ENCODE measurements at regions not wholly inside any gene's neighbourhood (a gene's known extent, or its start where the extent isn't known, plus 50 kb on each side); places are given as distances from the start of the nearest gene placed in this dataset.
"Not testable (repeated sequence)": the region's sequence is repeated elsewhere in the genome, so short reads cannot be mapped to it uniquely, and the experiment has no call there.

DNA sequence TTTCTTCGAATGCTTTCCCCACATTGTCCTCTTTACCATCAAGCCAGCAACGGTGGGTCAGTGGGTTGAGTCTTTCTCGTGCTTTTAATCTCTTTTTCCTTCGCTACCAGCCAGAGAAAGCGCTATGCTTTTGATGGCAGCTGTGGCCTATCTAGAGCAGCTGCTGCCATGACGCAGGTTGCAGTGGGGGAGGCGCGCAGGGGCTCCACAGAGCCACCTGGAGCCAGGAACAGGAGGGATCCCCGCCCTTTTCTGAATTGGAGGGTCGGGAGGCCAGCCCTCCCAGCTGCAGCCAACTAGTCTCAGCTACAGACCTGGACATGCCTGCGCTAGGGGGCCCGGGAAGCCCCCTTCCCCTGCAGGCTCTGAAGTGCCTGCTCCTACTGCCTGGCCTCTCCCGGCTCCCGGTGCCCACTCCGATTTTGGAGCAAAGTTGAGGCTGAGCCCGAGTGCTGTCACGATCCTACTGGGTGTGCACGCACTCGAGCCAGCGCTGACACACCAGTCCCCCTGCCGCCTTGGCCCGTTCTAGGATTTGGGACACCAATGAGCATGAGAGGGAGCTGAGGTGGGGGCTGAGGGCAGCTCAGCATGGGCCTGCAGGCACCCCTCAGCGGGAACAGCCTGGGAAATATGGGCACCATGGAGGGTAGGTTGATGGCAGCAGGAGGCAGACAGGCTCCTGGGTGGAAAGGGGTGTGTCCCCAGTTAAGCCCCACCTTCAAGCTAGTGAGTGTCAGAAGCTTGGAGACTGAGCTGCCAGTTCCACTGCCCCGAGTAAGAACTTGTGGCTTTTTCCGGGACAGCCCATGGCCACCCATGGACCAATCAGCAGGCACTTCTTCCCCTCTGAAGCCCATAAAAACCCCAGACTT, 784.2 kb downstream of the SLC6A15 start:
- no peak for FAIRE-seq

DNA sequence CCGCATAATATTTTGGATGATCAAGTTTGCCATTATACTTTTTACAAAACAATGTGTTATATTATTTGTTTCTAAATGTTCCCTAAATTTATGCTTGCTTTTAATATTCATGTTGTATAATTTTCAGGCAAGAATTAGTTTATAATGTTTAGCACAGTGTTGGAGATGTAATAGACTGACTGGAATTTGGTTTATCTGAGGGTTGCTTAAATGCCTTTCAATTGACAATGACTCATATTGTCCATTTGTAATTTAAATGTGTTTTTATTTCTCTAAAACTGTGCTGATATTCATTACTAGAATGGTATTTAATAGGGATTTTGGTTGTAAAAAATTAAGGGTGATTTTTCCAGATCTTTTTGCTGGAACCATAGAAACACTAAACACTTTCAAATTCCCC, 788.4 kb downstream of the SLC6A15 start:
- FAIRE-seq: no peak

DNA sequence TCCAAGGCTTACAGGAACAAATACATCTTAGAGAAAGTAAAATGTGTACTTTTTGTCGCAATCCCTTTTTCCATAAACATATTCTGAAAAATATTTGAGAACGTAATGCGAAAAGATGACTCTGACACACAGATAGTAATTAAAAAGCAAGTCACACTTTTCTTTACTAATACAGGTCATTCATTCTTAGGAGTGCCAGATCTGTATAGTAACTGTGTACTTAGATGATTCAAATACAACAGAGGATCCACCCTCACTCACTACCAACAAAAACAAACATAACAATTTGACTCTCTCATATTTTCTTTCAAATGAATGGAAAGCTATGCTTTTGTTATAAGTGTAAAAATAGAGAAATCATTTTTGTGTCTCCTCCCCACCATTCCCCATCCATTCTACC, 795.4 kb downstream of the SLC6A15 start:
- no peak for FAIRE-seq

DNA sequence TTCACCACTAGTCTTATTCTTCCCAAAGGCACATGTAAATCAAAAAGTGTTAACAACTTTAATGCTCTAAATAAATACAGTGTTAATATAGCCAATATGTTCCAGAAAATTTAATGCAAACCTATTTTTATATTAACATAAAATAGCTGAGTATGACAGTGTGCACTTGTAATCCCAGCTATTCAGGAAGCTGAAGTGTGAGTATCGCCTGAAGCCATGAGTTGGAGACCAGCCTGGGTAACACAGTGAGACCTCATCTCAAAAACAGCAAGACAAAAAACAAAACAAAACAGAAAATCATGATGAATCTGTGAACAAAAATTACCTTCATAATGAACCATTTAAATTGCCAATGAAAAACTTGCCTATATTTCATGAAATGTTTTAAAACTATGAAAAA, 798.9 kb downstream of the SLC6A15 start:
- no peak for FAIRE-seq

DNA sequence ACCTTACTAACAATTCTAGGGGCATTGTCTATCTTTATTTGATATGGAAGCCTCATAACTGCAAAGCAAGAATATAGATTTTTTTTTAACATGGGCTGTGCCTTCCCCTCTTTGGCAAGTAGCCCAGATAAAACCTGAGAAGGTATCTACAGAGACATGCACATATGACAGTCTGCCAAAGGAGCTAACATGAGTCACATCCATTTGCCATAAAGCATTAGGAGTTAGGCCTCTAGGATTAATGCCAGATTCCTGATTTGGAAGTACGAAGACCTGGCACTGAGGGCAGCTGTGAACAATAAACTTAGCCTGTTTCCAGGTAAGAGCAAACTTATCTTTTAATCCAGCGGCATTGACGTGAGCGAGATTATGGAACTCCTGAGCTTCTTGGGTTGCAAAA, 808.7 kb downstream of the SLC6A15 start:
- not testable (repeated sequence) for FAIRE-seq

DNA sequence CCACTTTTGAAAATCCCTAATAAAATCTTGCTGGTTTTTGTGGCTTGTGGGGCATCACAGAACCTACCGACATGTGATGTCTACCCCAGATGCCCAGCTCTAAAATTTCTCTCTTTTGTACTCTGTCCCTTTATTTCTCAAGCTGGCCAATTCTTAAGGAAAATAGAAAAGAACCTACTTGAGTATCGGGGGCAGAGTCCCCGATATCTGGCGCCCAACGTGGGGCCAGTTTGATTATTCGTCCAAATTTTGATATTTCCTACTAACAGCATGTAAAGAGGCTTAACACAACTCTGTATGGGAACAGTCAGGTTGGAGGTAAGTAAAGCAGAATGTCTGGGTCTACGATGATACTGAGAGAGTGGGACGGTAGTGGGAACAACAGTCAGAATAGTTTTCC, 810.6 kb downstream of the SLC6A15 start:
- not testable (repeated sequence) for FAIRE-seq

DNA sequence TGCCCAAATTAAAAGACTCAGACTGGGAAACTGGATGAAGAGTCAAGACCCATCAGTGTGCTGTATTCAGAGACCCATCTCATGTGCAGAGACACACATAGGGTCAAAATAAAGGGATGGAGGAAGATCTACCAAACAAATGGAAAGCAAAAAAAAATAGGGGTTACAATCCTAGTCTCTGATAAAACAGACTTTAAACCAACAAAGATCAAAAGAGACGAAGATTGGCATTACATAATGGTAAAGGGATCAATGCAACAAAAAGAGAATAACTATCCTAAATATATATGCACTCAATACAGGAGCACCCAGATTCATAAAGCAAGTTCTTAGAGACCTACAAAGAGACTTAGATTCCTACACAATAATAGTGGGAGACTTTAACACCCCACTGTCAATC, 813.0 kb downstream of the SLC6A15 start:
- not testable (repeated sequence) for FAIRE-seq

DNA sequence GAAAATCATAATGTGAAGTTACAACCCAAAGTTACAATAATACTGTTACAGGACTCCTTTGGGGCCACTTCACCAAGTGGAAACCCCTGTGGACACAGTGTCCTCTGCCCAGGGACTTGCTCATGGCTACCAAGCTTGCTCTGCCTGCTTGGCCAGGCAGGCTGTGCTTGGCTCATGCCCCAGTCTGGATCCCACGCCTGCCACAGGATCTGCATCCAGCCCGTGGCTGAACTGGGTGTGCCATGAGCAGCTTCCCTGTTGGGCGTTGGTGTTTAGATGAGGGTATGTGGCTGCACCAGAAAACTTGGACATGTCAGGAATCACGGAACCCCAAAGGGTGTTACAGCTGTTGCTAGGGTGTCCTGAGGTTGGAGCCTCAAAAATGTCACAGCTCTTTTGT, 820.9 kb downstream of the SLC6A15 start:
- no peak for FAIRE-seq

DNA sequence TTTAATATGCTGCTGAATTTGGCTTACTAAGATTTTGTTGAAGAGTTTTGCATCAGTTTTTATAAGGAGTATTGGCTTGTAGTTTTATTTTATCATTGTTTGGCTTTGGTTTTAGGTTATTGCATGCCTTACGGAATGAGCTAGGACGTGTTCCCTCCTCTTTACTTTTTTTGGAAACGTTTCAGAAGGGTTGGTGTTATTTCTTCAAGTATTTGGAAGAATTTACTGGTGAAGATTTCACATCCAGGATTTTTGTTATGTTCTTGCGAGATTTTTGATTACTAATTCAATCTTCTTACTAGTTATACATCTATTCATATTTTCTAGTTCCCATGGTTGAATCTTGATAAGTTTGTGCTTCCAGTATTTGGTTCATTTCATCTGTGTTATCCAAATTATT, 823.2 kb downstream of the SLC6A15 start:
- no peak for FAIRE-seq

DNA sequence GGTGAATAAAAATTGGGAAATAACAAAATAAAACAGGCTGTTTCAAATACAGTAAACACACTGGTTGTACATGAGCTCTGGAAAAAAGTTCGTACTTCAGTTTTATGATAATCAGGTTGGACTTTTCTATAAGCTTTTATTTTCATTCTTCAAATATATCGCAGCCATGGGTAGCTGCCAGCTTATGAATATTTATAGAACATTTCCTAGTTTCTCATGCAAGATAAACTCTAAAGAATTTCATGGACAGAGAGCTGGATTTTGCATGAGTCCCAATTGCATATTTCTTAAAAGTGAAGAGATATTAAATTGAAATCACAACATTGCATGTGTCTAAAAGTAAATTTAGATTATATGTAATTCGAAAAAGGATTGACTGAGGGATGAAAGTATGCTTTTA, 827.6 kb downstream of the SLC6A15 start:
- FAIRE-seq: no peak

DNA sequence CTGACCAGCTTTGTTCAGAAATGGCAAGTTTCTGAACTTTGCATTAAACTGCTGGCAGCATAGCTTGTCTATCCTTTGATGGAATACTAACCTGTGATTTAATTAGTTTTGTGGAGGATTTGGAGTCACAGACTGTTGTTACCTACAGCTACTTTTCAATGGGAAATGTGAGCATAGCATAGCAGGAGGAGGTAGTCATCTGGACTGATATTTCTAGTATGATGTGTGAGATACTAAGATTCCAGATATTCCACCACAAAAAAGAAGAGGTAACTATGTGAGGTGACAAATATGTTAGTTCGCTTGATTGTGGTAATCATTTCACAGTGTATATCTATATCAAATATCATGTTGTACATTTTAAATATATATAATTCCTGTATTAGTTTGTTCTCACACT, 833.0 kb downstream of the SLC6A15 start:
- FAIRE-seq: no peak

DNA sequence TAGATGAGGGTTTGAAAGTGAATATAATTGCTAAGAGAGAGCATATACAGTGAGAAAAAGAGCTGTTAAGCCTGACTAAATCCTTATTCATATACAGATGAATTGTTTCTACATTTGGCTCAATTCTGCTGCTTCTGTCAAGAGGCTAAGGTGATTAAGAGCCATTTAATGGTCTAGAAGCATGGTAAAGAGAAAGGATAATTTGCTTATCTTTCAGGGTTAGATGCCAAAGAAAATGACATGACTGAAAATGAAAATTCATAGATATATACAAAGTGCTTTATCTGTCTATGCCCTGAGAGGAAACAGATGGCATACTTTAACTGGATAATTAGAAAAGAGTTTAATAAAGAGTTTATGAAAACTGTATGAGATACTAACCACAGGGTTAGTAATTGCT, 834.9 kb downstream of the SLC6A15 start:
- FAIRE-seq: no peak

DNA sequence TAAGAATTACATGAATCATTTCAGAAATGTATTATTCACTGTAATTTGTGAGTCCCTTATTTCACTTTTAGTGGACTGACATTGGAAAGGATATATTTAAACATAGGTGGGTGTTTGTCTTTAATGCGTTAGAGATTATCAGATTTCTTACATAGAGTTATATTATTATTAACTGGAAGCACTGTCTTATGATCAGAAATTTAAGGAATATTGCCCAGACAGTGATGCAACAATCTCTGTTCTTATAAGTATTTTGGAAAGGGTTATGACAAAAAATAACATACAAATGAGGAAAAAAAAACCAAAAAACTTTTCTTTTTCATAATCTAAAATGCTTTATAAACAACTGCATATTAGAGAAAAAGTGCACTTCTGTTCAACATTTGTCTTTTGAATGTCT, 836.6 kb downstream of the SLC6A15 start:
- FAIRE-seq: no peak

DNA sequence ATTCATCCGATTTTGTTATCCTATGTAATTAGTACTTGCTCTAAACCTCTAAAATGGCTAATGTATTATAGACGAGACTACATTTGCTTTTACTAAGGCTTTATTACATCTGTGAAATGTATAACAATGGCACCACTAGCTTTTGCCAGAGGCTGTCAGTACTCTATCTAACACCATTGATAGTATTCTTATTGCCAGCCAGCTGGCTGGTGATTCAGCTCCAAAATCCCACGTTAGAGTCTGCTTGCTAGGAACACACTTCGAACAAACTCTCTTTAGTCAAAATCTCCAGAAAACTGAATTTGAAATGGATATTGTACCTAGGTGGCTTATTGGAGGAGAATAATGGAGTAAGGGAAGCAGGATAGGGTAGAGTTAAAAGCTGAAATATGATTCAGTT, 839.2 kb downstream of the SLC6A15 start:
- no peak for FAIRE-seq

DNA sequence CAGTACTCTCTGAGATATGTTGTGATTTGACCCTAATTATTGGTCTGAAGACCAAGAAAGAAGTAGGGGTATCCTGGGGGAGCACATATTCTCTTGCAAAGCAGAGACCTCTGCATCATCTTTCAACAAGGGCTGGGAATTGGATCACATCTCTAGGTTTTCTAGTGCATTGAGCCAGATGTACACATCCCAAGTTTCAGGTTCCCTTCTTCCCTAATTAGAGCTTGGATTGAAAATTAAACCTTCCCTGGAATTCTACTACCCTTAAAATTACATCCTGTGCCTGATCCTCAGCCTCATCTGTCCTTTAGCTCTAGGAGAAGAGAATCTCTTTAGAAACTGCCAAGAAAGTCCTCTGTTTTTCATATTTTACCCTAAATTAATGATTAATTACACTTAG, 839.6 kb downstream of the SLC6A15 start:
- FAIRE-seq: no peak

DNA sequence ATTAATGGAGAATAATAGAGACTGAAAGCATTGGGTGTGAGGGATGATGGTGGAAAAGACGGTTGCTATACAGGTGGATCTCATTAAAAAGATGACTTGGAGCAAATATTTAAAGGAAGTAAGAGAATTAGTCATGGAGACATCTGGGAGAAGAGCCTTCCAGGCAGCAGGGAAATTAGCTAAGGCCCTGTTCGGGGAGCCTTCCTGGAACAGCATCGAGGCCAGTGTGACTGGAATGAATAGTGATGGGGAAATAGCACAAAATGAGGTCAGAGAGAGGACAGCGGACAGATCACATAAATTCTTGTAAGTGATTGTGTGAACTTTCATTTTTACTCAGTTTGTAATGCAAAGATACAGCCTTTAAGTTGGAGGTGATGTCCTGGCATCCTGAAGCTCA, 842.3 kb downstream of the SLC6A15 start:
- FAIRE-seq: no peak

DNA sequence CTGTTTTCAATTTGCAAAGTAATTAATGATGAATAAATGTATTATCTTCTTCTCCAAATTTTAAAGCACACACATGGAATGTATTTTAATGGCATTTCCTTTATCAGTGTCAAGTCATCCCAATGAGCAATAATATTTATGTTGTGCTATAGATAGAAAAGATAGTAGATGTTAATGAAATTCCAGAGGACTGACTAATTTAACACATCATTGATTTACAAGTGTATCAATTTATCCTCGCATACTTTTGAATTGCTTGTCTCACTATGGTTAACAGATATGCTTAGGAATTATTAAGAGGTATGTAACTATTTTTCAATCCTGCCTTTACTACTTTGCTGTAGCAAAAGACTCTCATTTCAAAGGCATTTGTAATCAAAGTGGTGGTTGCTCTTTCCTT, 842.9 kb downstream of the SLC6A15 start:
- FAIRE-seq: no peak

DNA sequence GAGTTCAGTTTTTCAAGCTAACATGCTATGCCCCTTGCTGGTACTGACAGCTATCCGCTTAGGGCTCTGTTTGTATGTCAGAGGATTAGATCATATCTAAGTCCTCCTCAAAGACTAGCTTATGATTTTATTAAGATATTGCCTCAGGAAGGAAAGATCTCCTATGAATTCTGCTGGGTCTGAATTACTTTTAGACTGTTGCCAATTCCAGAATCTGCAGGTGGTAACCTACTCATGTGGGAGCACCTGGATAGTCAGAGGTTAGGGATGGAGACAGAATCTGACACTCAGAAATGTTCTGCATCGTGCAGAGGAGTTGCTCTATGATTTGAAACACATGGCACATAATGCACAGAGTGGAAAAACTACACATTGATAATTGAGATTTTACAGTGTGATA, 843.4 kb downstream of the SLC6A15 start:
- no peak for FAIRE-seq

DNA sequence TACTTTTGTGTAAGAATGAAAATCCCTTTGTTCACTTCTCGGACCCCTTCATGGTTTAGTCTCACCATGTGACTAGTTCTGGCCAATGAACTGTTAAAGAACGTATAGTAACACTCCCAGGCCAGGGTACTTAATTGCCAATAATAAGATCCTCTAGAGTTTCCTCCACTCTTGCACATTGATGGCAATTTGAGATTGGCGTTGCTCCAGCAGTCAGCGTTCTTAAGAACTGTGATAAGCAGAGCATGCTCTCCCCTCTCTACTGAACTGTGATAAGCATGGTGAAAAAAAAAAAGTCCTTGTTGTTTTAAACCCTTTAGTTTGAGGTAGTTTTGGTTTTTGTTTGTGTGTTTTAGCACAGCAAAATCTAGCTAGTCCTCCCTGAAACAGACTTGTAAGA, 854.5 kb downstream of the SLC6A15 start:
- no peak for FAIRE-seq

DNA sequence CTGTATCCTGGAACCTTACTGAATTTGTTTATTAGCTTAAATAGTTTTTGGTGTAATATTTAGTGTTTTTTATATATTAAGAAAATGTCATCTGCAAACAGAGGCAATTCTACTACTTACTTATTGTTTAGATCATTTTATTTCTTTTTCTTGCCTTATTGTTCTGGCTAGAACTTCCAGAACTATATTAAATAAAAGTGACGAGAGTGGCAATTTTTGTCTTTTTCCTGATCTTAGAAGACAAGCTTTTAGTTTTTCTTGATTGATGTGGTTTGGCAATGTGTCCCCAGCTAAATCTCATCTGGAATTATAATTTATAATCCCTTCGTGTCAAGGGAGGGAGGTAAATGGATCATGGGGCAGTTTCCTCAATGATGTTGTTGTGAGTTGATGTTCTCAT, 857.8 kb downstream of the SLC6A15 start:
- FAIRE-seq: no peak

DNA sequence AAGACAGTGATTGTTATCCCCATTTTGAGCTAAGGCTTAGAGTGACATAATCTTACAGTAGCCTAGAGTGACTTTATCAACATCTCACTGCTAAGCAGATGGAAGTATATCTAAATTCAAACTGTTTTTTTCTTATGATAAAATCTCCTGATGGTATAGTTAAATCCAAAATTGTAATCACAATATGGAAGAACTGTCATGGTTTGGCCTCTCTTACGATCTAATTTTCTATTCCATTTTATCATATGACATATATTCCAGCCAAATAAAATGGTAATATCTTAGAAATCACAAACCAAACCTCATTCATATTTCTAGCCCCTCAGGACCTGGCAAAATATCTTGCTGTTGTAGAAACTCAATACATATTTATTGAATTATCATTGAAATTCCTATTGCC, 864.7 kb downstream of the SLC6A15 start:
- no peak for FAIRE-seq

DNA sequence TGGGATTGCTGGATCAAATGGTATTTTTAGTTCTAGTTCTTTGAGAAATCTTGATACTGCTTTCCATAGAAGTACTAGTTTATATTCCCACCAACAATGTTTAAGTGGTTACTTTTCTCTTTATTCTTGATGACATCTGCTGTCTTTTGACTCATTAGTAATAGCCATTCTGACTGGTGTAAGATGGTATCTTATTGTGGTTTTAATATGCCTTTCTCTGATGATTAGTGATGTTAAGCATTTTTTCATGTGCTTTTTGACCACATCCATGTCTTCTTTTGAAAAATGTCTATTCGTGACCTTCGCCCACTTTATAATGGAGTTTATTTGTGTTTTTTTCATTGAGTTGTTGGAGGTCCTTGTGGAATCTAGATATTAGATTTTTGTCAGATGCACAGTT, 865.7 kb downstream of the SLC6A15 start:
- FAIRE-seq: no peak

DNA sequence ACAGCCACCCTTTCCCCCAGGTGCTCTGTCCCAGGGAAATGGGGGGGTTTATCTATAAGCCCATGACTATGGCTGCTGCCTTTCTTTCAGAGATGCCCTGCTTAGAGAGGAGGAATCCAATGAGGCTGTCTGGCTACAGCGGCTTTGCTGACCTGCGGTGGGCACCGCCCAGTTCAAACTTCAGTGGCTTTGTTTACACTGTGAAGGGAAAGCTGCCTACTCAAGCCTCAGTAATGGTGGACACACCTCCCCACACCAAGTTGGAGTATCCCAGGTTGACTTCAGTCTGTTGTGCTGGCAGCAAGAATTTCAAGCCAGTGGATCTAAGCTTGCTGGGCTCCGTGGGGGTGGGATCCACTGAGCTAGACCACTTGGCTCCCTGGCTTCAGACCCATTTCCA, 869.2 kb downstream of the SLC6A15 start:
- FAIRE-seq: no peak

DNA sequence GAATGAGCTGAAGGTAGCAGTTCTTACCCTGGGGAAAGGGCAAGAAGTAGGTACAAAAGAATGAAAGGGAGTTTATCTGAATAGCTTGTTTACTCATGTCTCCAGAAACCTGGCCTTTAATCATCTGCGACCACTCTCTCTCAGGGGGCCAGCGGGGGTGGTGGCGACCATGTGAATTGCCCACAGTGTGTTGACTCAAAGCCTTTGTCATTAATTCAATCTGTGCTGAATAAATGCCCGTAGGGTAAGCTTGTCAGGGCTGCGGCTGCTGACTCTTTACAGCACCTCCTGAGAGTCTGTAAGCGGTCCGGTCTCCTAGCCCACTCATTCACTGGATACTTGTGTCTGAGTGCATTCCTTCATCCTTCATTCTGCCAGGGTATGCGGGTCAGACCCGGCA, 874.4 kb downstream of the SLC6A15 start:
- no peak for FAIRE-seq

DNA sequence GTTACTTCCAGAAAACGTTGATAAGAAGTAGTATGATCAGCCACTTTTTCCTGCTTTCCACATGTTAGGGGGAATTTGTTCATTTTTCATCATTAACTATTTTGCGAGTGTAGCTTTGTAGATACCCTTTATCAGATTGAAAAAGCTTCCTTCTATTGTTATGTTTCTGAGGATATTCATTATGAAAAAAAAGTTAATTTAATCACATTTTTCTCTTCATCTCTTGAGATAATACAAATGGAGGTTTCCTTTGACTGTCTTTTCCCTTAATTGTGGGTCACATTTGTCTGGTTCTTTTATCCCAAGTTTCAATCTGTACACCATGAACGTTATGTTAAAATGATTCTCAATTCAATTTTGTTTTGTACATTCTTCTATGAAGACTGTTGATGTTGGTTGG, 875.7 kb downstream of the SLC6A15 start:
- no peak for FAIRE-seq

All from colon (tissue), 2 donors.